Liver (tissue), 3 donors: ENCODE measurements at regions not wholly inside any gene's neighbourhood (a gene's known extent, or its start where the extent isn't known, plus 50 kb on each side); places are given as distances from the start of the nearest gene placed in this dataset.

Experiments used
- CTCF ChIP-seq: fragments of 150-350 bp; IDR thresholded peaks from 2 replicates; pipeline ENCODE4 v1.5.1; 2017; ENCODE audit warnings: improper control_type of control experiment, low read depth, low read length; ENCODE audit not compliant: missing input control
- EGR1 ChIP-seq, 2 donors: IDR thresholded peaks; 2 replicates each; pipeline ENCODE4 v1.6.1; 2016 to 2018; ENCODE audit warnings: antibody characterized with exemption in 2 of 2, low read depth in 2 of 2
- RAD21 ChIP-seq, 2 donors: IDR thresholded peaks; 2 replicates each; pipeline ENCODE4 v1.6.1; 2016; ENCODE audit warnings: antibody characterized with exemption in 2 of 2, mild to moderate bottlenecking in 2 of 2
- TAF1 ChIP-seq: conservative IDR thresholded peaks from 2 replicates; pipeline ENCODE4 v1.6.1; 2016; ENCODE audit warnings: antibody characterized with exemption, mild to moderate bottlenecking
- ZBTB33 ChIP-seq: IDR thresholded peaks from 2 replicates; pipeline ENCODE4 v1.6.1; 2016; ENCODE audit warnings: antibody characterized with exemption
- TF ChIP-seq, protein P1 (sequence below): IDR thresholded peaks from 2 replicates; pipeline ENCODE4 v1.6.1; 2016; ENCODE audit warnings: antibody characterized with exemption
- donor health status: healthy.
- donor health status: healthy.

- TF ChIP-seq CTCF (no peak), ZBTB33 (no peak), RAD21 (IDR thresholded peaks at IDR 0.05) (no peak), TAF1 (no peak), EGR1 (IDR thresholded peaks at IDR 0.05; ENCODE audit: low read depth in 2 of 2) (no peak)
- TF ChIP-seq, protein P1, sequence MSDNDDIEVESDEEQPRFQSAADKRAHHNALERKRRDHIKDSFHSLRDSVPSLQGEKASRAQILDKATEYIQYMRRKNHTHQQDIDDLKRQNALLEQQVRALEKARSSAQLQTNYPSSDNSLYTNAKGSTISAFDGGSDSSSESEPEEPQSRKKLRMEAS = no peak
These were observed 954.7 kb upstream of the FANCL start for GRCh38 chr2:59195851-59196250.
